HT1080 (cell line): ENCODE measurements at regions not wholly inside any gene's neighbourhood (a gene's known extent, or its start where the extent isn't known, plus 50 kb on each side); places are given as distances from the start of the nearest gene placed in this dataset.

ENCODE experiments used
- DNase-seq: peaks from one replicate; pipeline ENCODE4 v3.0.0-alpha.2; 2015; ENCODE audit warnings: low read depth

DNA sequence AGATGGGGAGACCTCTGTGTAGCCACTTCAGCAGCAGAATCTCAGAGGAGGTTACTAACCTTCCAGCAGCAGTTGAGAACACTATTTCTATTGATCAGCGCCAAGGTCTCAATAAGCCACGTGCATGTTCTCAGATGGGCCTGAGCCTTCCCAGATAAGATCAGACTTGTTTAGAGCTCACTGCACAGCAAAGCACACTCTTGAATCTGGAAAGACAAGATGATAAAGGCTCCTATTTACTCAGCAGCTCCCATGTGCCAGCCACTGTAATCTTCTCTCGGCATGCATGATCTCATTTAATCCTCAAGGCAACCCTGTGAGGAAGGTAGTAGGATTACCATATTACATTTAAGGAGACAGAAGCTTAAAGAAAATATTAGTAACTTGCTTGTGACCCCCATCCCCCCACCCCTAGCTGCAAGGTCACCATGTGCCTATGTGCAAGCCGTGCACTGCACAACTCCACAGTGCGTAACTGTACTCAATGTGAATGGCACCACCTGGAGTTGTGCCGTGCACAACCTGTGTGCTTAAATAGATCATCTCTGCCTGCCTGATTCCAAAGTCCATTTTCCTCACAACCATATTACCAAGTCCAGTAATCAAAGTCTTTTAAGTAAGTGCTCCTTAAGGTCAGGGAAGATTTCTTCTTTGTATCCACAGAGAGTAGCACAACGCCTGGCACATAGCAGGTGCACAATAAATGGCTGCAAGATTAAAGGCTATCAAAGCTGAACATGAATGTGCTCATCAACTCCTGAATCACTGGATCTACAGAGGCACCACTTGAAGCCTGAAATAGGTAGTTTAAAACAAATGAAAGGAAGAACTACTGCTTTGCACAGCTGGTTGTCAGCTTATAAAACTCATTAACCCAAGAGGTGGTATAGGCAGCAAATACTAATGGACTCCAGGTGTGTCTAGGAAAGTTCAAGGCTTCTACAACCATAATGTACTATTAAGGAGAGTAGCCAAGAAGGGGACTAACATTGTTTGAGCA lies 293.8 kb downstream of the BUD13 start:
- DNase-seq: no peak

- no peak for DNase-seq
Observed at GRCh38 chr11:116478205-116478604, 294.6 kb downstream of the BUD13 start.

DNA sequence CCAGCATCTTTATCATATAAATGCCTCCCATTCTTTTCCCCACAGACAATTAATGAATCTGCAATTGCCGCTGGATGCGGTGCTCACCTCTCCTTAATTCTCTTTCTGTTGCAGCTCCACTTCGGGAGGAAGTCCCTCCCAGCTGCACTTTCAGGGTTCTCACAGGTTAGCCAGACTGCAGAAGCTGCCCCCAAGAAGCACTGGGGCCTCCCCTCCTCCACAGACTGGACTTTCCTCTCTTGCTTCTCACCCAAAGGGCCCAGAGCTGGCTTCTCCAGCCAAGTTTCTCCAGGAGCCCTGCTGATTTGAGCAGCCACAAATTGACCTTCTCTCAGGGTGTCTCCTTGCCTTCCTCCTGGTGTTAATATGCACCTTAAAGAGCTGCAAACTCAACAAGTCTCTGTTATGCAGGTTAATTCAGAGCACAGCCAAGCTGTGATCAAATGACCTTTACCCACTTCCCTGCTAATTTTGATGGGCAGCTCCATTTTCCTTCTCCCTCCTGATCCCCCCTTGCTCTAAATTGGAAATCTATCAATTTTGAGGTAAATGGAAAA lies 298.9 kb downstream of the BUD13 start:
- no peak for DNase-seq

- DNase-seq: no peak
Observed at GRCh38 chr11:116473206-116473769, 299.5 kb downstream of the BUD13 start.

DNA sequence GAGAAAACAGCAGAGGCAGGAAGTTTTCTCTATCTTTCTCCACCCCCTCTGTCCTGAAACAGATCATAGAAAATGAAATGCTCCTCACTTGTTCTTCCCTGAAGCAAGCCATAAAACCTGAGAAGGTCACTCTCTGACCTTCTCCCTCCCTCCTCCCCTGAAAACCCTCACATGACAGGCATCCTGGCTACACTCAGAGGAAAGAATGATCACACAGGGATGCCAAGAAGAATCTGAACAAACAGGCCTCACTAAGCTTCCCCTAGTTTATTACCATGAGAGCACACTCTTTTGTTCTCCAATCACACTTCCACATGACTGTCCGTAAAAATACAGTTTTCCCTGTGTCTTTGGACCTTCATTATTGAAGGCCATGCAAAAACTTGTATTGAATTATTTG lies 300.1 kb downstream of the BUD13 start:
- DNase-seq: no peak

- peak; percentile 35 for DNase-seq
Observed at GRCh38 chr11:116471608-116472256, 301.1 kb downstream of the BUD13 start.

DNA sequence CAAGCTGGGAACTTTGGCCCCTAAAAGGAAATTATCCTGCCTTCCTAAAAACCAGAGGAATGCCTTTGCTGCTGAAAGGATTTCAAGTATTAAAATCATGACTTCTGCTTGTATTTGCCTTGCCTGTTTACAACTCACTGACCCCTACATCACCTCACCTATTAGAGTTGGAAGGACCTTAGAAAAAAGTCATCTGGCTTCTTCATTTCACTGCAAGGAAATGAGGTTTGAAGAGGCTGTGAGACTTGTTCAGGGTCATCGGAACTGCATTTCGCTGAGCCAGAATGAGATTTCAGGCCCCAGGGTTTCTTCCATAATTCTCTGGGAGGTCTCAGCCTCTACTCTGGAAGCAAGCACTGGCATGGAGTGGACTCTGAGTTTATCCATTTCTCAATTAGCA lies 304.1 kb downstream of the BUD13 start:
- no peak for DNase-seq

- peak; percentile 7 for DNase-seq
Observed at GRCh38 chr11:116467823-116468222, 305.0 kb downstream of the BUD13 start.

DNA sequence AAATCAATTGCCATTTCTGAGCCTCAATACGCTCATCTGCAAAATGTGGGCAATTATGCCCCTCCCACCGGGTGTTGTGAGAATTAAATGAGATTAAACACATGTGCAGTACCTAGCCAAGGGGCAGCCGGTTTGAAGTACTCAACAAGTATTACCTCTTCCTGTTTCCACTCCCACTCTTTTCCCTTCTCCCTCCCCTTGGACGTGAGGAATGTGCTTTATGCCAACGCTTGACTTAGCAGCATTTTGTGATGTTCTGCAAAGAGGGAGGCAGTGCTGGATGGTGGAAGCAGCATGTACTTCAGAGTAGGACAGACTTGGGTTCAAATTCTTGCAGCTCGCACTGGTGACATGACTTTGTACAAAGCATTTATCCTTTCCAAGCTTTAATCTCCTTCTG lies 306.0 kb downstream of the BUD13 start:
- DNase-seq: no peak

DNA sequence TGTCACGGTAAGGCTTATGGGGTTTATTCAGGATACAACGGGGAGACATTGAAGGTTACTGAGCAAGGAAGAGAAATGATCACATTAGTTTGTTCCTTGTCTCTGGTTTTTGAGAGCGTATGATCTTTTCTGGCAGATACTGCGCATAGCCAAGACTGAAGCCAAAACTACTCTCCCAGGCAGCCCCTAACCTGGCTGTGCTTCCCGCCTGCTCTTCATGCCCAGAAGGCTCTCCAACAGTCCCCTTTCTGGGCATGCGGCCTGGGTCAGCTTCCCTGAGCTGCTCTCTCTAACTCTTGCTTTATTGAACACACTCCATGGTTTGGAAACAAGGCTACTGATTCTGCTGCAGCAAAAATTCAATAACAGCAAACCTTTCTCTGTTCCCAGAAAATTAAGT lies 306.6 kb downstream of the BUD13 start:
- no peak for DNase-seq

DNA sequence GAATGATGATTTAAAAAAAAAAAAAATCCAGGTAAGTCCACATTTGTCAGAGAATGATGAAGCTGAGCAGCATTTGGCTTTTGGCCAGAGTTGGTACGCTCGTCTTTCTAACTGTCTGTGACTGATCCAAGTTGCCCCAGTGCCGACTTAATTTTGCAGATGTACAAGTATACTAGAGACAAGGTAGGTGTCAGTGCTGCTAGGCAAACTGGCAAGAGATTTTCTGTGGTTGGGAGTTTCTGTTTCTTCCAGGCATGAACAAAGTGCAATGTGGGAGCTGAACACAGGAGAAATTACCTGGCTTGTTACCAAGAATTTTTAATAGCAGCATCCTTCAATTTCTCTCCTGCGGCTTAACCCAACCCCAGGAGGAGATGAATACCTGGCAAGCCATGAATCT lies 307.7 kb downstream of the BUD13 start:
- no peak for DNase-seq

DNA sequence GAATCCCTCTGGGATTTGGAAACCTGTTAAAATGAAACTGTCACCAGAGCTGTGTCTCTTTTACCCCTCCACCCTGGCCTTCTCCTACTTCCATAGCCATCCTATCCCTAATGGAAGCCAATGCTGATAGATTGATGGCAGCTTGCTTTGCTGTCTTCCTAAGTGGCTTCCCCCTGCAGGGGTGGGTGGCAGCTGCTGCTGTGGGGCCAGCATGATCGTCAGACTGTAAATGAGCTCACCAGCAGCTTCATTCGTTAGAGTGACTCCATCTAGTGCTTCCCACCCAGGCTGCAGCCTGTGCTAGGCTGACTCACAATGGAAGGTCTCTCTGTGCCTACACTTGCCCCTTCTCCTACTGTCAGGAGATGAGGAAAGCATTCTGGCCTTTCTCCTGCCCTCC lies 311.0 kb downstream of the BUD13 start:
- no peak for DNase-seq

DNA sequence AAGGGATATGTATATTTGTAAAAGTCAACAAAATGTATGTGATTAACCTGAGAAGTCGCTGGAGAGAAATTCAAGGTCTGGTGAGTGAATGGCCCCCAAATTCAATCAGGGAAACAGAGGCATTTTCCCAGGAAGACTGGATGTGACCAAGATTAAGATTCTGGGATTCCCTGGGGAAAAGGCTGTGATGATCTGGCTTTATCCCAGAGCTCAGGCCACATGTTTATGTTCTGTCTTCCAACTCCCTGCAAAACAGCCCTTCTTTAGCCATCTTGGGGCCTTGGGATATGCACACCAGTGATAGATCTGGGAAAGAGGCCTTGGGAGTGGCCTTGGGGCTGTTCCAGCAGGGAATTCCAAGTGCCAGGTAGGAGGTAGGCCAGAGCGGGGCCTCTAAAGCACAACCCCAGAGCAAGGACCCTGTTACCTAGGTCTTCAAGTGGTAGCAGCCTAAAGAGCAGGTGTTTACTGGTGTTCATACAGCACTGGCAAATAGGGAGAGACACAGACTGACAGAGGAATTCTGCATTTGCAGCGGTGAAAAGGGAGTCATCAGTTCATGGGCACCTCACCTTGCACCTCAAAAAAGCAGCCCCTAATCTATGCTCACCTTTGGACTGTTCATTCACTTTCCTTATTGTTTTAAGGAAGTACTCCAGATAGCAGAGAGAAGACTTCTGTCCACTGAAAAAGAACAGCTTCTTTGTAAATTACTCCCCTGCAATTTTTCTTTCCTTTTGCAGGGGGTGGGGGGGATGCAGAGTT lies 312.4 kb downstream of the BUD13 start:
- DNase-seq: no peak

DNA sequence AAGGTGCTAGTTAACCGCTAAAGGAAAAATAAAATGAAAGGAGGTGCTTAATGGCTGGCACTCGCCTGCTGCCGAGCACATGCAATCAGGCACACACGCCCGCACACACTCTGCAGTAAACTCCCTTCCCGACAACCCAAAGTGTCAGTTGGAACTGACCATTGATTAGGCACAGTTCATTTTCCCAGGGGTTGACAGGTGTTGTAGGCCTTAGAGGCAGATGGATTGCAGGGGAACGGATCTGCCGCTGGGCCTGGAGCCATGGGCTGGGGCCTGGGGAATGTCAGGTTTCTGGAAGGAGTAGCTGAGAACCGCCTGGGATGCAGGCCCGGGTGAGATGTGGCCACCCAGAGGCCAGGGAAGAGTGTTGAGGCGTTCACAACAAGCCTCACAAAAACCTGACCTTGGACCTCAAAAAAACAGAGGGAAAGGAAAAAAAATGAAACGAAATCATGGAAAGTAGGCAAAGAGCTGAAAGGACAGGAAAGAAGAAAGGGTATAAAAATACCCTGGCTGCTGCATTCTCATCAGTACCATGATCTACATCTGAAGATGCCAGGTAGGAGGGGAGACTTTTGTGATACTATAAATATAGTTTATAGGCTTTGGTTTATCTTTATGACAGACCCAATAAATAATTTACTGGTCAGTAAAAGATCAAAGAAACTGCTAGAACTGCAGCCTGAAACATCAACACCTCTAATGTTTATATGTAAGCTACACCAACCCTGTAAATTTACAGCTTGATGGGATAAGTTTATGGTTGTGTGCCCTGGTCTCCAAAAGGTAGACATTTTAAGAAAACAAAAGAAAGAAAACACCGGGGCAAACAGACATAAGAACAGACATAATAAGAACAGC lies 313.4 kb downstream of the BUD13 start:
- DNase-seq: no peak

- DNase-seq: no peak
Observed at GRCh38 chr11:116458546-116458945, 314.2 kb downstream of the BUD13 start.

GRCh38 chr11:116457336-116458007 lies 315.3 kb downstream of the BUD13 start:
- DNase-seq: no peak

- DNase-seq: no peak
Observed at GRCh38 chr11:116454951-116455350, 317.8 kb downstream of the BUD13 start.

GRCh38 chr11:116454020-116454645 lies 318.7 kb downstream of the BUD13 start:
- peak; percentile 24 for DNase-seq

DNA sequence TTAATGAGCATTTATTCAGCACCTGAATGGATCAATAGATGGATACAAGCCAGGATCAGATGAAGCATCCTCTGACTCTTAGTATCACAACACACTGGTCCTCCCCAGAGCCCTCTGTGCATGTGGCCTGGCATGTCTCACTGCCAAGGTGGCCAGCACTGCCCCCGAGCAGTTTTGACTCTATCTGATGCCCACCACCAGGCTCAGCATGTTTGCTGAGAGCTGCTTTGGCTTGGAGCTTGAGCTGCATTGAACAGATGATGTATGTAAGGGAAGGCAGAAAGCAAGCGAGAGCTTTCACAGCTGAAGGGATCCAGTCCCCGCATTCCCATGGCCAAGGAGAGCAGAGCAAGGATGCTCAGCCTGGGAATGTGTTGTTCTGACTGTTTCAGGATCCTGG lies 320.3 kb downstream of the BUD13 start:
- DNase-seq: no peak
